H1 (cell line): ENCODE measurements at regions not wholly inside any gene's neighbourhood (a gene's known extent, or its start where the extent isn't known, plus 50 kb on each side); places are given as distances from the start of the nearest gene placed in this dataset.
A peak's percentile ranks its signal among the peaks of the same experiment; 100 is the strongest.

ENCODE experiments used
- CTCF ChIA-PET: fragments of 300-600 bp; sonication (Branson Sonifier 250); formaldehyde crosslinking; loops from one replicate; lab custom pipeline; 2021; ENCODE audit not compliant: partially characterized antibody; lab: Charles Lee
- POLR2A ChIA-PET: fragments of 300-600 bp; sonication (Branson Sonifier 250); formaldehyde crosslinking; loops from one replicate; lab custom pipeline; 2021; ENCODE audit warnings: inconsistent platforms; ENCODE audit not compliant: partially characterized antibody; lab: Charles Lee
- DNase-seq, 2 experiments: peaks; one replicate each; pipeline versions ENCODE4 v3.0.0 to v3.0.0-alpha.2; 2010 to 2022; ENCODE audit warnings: low spot score in 2 of 2, low read depth in 1 of 2, mixed read lengths in 1 of 2
- FAIRE-seq: peaks from 2 replicates; lab custom pipeline; 2011; peaks lifted over from hg19 to GRCh38; lab: Jason Lieb, UNC
- H2AFZ ChIP-seq: 2 replicates; pipeline ENCODE4 v1.8.1; 2012; ENCODE audit warnings: low read length, inconsistent platforms
- H2AK5ac ChIP-seq: 2 replicates; pipeline ENCODE4 v1.6.1; 2013; ENCODE audit warnings: low read depth, low read length
- H2BK120ac ChIP-seq: replicated peaks from 2 replicates; pipeline ENCODE3; 2013; ENCODE audit warnings: low read depth, low read length, inconsistent platforms
- H2BK12ac ChIP-seq: 2 replicates; pipeline ENCODE4 v1.6.1; 2013; ENCODE audit warnings: low read depth, low read length
- H2BK15ac ChIP-seq: 2 replicates; pipeline ENCODE4 v1.6.1; 2013; ENCODE audit warnings: low read length
- H2BK20ac ChIP-seq: 2 replicates; pipeline ENCODE4 v1.6.1; 2013; ENCODE audit warnings: low read length
- H2BK5ac ChIP-seq: 2 replicates; pipeline ENCODE4 v1.6.1; 2013; ENCODE audit warnings: low read depth, low read length
- H3K14ac ChIP-seq: 2 replicates; pipeline ENCODE4 v1.6.1; 2013; ENCODE audit warnings: inconsistent platforms; ENCODE audit not compliant: insufficient read length
- H3K18ac ChIP-seq: 2 replicates; pipeline ENCODE4 v1.6.1; 2013; ENCODE audit warnings: low read length; ENCODE audit errors: extremely low read depth
- H3K23ac ChIP-seq: 2 replicates; pipeline ENCODE4 v1.6.1; 2013; ENCODE audit warnings: inconsistent platforms; ENCODE audit not compliant: insufficient read length
- H3K23me2 ChIP-seq: 2 replicates; pipeline ENCODE4 v1.6.1; 2013; ENCODE audit warnings: low read depth, low read length
- H3K27ac ChIP-seq: 2 replicates; pipeline ENCODE4 v1.6.1; 2011; ENCODE audit warnings: low read depth, low read length, inconsistent platforms
- H3K27me3 ChIP-seq, 4 experiments: replicated peaks in 1 of 4; 1 replicate in 1 of 4; 2 replicates in 3 of 4; pipeline versions ENCODE4 v1.6.1 to v1.8.1; 2011 to 2013; ENCODE audit warnings: low read length in 3 of 4, mild to moderate bottlenecking in 3 of 4, inconsistent platforms in 2 of 4, mixed read lengths in 2 of 4, moderate library complexity in 1 of 4; ENCODE audit not compliant: control insufficient read depth in 3 of 4, insufficient read depth in 3 of 4; ENCODE audit errors: extremely low read depth in 1 of 4
- H3K36me3 ChIP-seq, 4 experiments: 2 replicates each; pipeline versions ENCODE4 v1.6.1 to v1.8.1; 2011 to 2013; ENCODE audit warnings: mild to moderate bottlenecking in 4 of 4, low read length in 3 of 4, moderate library complexity in 2 of 4, control low read depth in 1 of 4, inconsistent platforms in 1 of 4; ENCODE audit not compliant: insufficient read depth in 4 of 4, control insufficient read depth in 2 of 4
- H3K4ac ChIP-seq: replicated peaks from 2 replicates; pipeline ENCODE3; 2013; ENCODE audit warnings: low read length, low read depth, mixed read lengths, inconsistent platforms; ENCODE audit not compliant: insufficient read length
- H3K4me1 ChIP-seq, 4 experiments: replicated peaks in 1 of 4; 1 replicate in 1 of 4; 2 replicates in 3 of 4; pipeline versions ENCODE4 v1.6.1 to v1.8.1; 2011 to 2013; ENCODE audit warnings: low read length in 3 of 4, inconsistent platforms in 2 of 4, mixed read lengths in 1 of 4; ENCODE audit not compliant: insufficient read depth in 4 of 4, control insufficient read depth in 3 of 4
- H3K4me2 ChIP-seq, 2 experiments: 2 replicates each; pipeline versions ENCODE4 v1.6.1 to v1.8.1; 2011 to 2013; ENCODE audit warnings: low read depth in 2 of 2, low read length in 2 of 2, control low read depth in 1 of 2, inconsistent platforms in 1 of 2, mild to moderate bottlenecking in 1 of 2; ENCODE audit not compliant: insufficient read depth in 1 of 2
- H3K4me3 ChIP-seq, 4 experiments: fragments of 200-600, 300-600 bp in 1 of 4; sonication (generic), shearing (Covaris generic), sonication (Bioruptor Twin) in 1 of 4; 2 replicates each; pipeline versions ENCODE4 v1.5.1 to v1.8.1; 2011 to 2016; ENCODE audit warnings: low read length in 4 of 4, low read depth in 3 of 4, control low read depth in 2 of 4, inconsistent platforms in 2 of 4, mild to moderate bottlenecking in 2 of 4, mixed read lengths in 1 of 4, moderate library complexity in 1 of 4; ENCODE audit not compliant: insufficient read depth in 2 of 4; ENCODE audit errors: extremely low read depth in 1 of 4
- H3K56ac ChIP-seq: replicated peaks from 2 replicates; pipeline ENCODE3; 2013; ENCODE audit warnings: low read depth, mild to moderate bottlenecking, mixed read lengths, low read length, inconsistent platforms; ENCODE audit not compliant: insufficient read length
- H3K79me1 ChIP-seq: 2 replicates; pipeline ENCODE4 v1.6.1; 2013; ENCODE audit warnings: low read depth, low read length, control low read depth
- H3K79me2 ChIP-seq, 2 experiments: 2 replicates each; pipeline versions ENCODE4 v1.6.1 to v1.8.1; 2012 to 2013; ENCODE audit warnings: low read length in 2 of 2, mild to moderate bottlenecking in 2 of 2, inconsistent platforms in 1 of 2; ENCODE audit not compliant: insufficient read depth in 2 of 2, control insufficient read depth in 1 of 2
- H3K9ac ChIP-seq, 4 experiments: replicated peaks in 1 of 4; 1 replicate in 1 of 4; 2 replicates in 3 of 4; pipeline versions ENCODE4 v1.6.1 to v1.8.1; 2011 to 2013; ENCODE audit warnings: low read depth in 3 of 4, low read length in 3 of 4, control low read depth in 2 of 4, mild to moderate bottlenecking in 2 of 4, moderate library complexity in 2 of 4, inconsistent platforms in 1 of 4; ENCODE audit errors: extremely low read depth in 1 of 4
- H3K9me3 ChIP-seq, 2 experiments: 2 replicates each; pipeline versions ENCODE4 v1.6.1 to v1.8.1; 2012 to 2013; ENCODE audit warnings: mild to moderate bottlenecking in 2 of 2, moderate library complexity in 2 of 2, control low read depth in 1 of 2, inconsistent platforms in 1 of 2, low read depth in 1 of 2, low read length in 1 of 2, mixed read lengths in 1 of 2; ENCODE audit not compliant: insufficient read depth in 2 of 2
- H4K20me1 ChIP-seq, 2 experiments: replicated peaks in 1 of 2; 2 replicates each; pipeline versions ENCODE3 to v1.8.1; 2011 to 2013; ENCODE audit warnings: inconsistent platforms in 2 of 2, low read length in 2 of 2, mild to moderate bottlenecking in 1 of 2; ENCODE audit not compliant: insufficient read depth in 2 of 2, control insufficient read depth in 1 of 2
- H4K5ac ChIP-seq: 2 replicates; pipeline ENCODE4 v1.6.1; 2013; ENCODE audit warnings: low read length, low read depth, mixed read lengths, inconsistent platforms; ENCODE audit not compliant: insufficient read length
- H4K8ac ChIP-seq: 2 replicates; pipeline ENCODE4 v1.8.0; 2013; ENCODE audit warnings: mild to moderate bottlenecking, moderate library complexity, low read length, inconsistent platforms; ENCODE audit not compliant: insufficient read depth; ENCODE audit errors: extremely low read depth
- H4K91ac ChIP-seq: replicated peaks from 2 replicates; pipeline ENCODE3; 2013; ENCODE audit warnings: low read length, mixed read lengths, inconsistent platforms; ENCODE audit not compliant: insufficient read length
- ASH2L ChIP-seq: fragments of 200-600, 300-600 bp; sonication (generic); IDR thresholded peaks from one replicate; pipeline ENCODE4 v1.7.1; 2017; ENCODE audit warnings: low read length
- BACH1 ChIP-seq: IDR thresholded peaks from 2 replicates; pipeline ENCODE4 v1.6.1; 2012; ENCODE audit warnings: low read length, improper control_type of control experiment
- CTCF ChIP-seq, 3 experiments: IDR thresholded peaks; 1 replicate in 2 of 3; 2 replicates in 1 of 3; pipeline versions ENCODE4 v1.5.1 to v1.6.1; 2011; ENCODE audit warnings: low read length in 3 of 3, mild to moderate bottlenecking in 3 of 3, inconsistent platforms in 2 of 3, low read depth in 1 of 3, moderate library complexity in 1 of 3; ENCODE audit not compliant: insufficient read depth in 1 of 3; ENCODE audit errors: control extremely low read depth in 1 of 3
- EGR1 ChIP-seq: IDR thresholded peaks from 2 replicates; pipeline ENCODE4 v1.6.1; 2011; ENCODE audit warnings: low read depth, low read length, borderline replicate concordance
- GTF2F1 ChIP-seq: IDR thresholded peaks from 2 replicates; pipeline ENCODE4 v1.6.1; 2012; ENCODE audit warnings: low read depth, low read length, improper control_type of control experiment, borderline replicate concordance
- NRF1 ChIP-seq: IDR thresholded peaks from 2 replicates; pipeline ENCODE4 v1.6.1; 2011; ENCODE audit warnings: mild to moderate bottlenecking, low read depth, low read length, improper control_type of control experiment
- TEAD4 ChIP-seq: IDR thresholded peaks from 2 replicates; pipeline ENCODE4 v1.6.1; 2012; ENCODE audit warnings: low read depth, low read length, inconsistent platforms, mixed read lengths
- WGBS, 2 experiments: shearing (Covaris generic) in 1 of 2; methylation state at CpG; one replicate each; pipeline versions ENCODE4 v1.1.6 to v1.1.7; 2013 to 2015; ENCODE audit warnings: low lambda C conversion rate in 2 of 2, mixed read lengths in 2 of 2, inconsistent platforms in 1 of 2, low coverage in 1 of 2, missing lambda C conversion rate in 1 of 2; ENCODE audit not compliant: insufficient replicate concordance in 2 of 2, insufficient coverage in 1 of 2, insufficient read length in 1 of 2; ENCODE audit errors: extremely low coverage in 1 of 2, missing lambda C conversion rate in 1 of 2; 5-methylcytosine and 5-hydroxymethylcytosine counted together

GRCh38 chr5:1704266-1704665, 95.4 kb downstream of the MRPL36 start:
- H3K23ac ChIP-seq: no peak overlapping the region

More at GRCh38 chr5:1704266-1704665, 95.4 kb downstream of the MRPL36 start:
- WGBS, 2 experiments: 93% methylated on average over 11 of the region's 13 CpGs; no CpG with 5 or more reads in 1 of the 2 experiments
- Histone ChIP-seq H2AK5ac (no peak overlapping the region), H3K23me2 (no peaks in the 10 kb centered on the region), H4K8ac (no peak overlapping the region), H2BK5ac (no peak overlapping the region), H4K20me1 (peaks cover 0 to 3% of the 10 kb centered on the region in 2 experiments), H3K27ac (no peak overlapping the region), H3K4me3 (no peak overlapping the region), H2BK120ac (no peak overlapping the region), H3K14ac (no peak overlapping the region), H3K27me3 (peaks cover 0 to 9% (median 5%) of the 10 kb centered on the region in 4 experiments; a peak in 4 of 7 replicates), H3K4me2 (no peak overlapping the region), H3K9ac (no peak overlapping the region), H3K79me2 (no peaks in the 10 kb centered on the region), H3K4ac (no peak overlapping the region), H3K9me3 (peaks cover 0 to 4% of the 10 kb centered on the region in 2 experiments; a peak in 2 of 4 replicates), H2BK12ac (no peak overlapping the region), H2AFZ (no peak overlapping the region), H3K4me1 (peaks cover 0 to 18% (median 8%) of the 10 kb centered on the region in 4 experiments; a peak in 6 of 7 replicates), H3K79me1 (no peaks in the 10 kb centered on the region), H3K56ac (no peak overlapping the region), H3K18ac (no peak overlapping the region), H4K91ac (no peak overlapping the region), H3K36me3 (no peaks in the 10 kb centered on the region), H4K5ac (no peak overlapping the region), H2BK15ac (no peak overlapping the region), H2BK20ac (no peak overlapping the region)
- ChIA-PET POLR2A (no interaction called here), CTCF (interaction anchor here (0.6 to 3.0 kb wide), 10 partner anchors 16 to 190 kb away, joined by 3 to 17 read pairs (median 6); no protein-coding TSS in a partner anchor)
- TF ChIP-seq EGR1: no peak
- TF ChIP-seq TEAD4: no peak
- TF ChIP-seq NRF1: no peak
- no peak for TF ChIP-seq GTF2F1
- TF ChIP-seq ASH2L: no peak
- TF ChIP-seq CTCF (IDR thresholded peaks at IDR 0.05; ENCODE audit: control extremely low read depth in 1 of 3, insufficient read depth in 1 of 3, low read depth in 1 of 3, low read length in 3 of 3): no peak
- no peak for TF ChIP-seq BACH1
- FAIRE-seq (no peak), DNase-seq (peak in 1 of 2 experiments; percentile 35)
